ENCODE measurements at regions not wholly inside any gene's neighbourhood (a gene's known extent, or its start where the extent isn't known, plus 50 kb on each side); places are given as distances from the start of the nearest gene placed in this dataset.

- TF ChIP-seq CTCF (IDR thresholded peaks at IDR 0.05) (no peak), ZFX (IDR thresholded peaks at IDR 0.05; ENCODE audit: borderline replicate concordance) (no peak)
Observed at GRCh38 chr4:91829531-91829930, 474.2 kb upstream of the GRID2 start.

All from 22Rv1 (cell line).